ENCODE measurements at regions not wholly inside any gene's neighbourhood (a gene's known extent, or its start where the extent isn't known, plus 50 kb on each side); places are given as distances from the start of the nearest gene placed in this dataset.

- intact Hi-C loops (cut with DNase I), result no loop called here
- Histone ChIP-seq H3K4me1 (ENCODE audit: control insufficient read depth in 1 of 2, insufficient read depth in 2 of 2, low read length in 2 of 2) (no peaks in the 10 kb centered on the region), H3K27ac (ENCODE audit: low read depth in 1 of 2, low read length in 2 of 2) (no peak overlapping the region), H3K4me3 (ENCODE audit: low read length in 2 of 2) (no peak overlapping the region), H3K9me3 (ENCODE audit: control insufficient read depth, low read length) (no peaks in the 10 kb centered on the region), H3K36me3 (ENCODE audit: control insufficient read depth in 1 of 2, insufficient read depth in 2 of 2, low read length in 1 of 2) (no peaks in the 10 kb centered on the region), H3K27me3 (ENCODE audit: control insufficient read depth in 1 of 2, insufficient read depth in 2 of 2, low read length in 1 of 2) (no peaks in the 10 kb centered on the region)
- DNase-seq (no peak), ATAC-seq (ENCODE audit: low FRiP score) (no peak)
- 78 to 95% methylated on average over 1 of the region's 1 CpG for WGBS, 2 donors
Measured at GRCh38 chrX:113892401-113892800, 691.5 kb upstream of the HTR2C start.

- WGBS, 2 donors, result 71 to 87% methylated on average over 3 of the region's 3 CpGs
Measured at GRCh38 chrX:113873056-113873455, 710.8 kb upstream of the HTR2C start.

GRCh38 chrX:113868711-113869110 lies 715.2 kb upstream of the HTR2C start:
- no peaks in the 10 kb centered on the region for H3K9me3 ChIP-seq (ENCODE audit: control insufficient read depth, low read length)
- intact Hi-C loops (cut with DNase I), result no loop called here
- no peak overlapping the region for H3K27ac ChIP-seq (ENCODE audit: low read depth in 1 of 2, low read length in 2 of 2)
- H3K36me3 ChIP-seq (ENCODE audit: control insufficient read depth in 1 of 2, insufficient read depth in 2 of 2, low read length in 1 of 2), result no peaks in the 10 kb centered on the region
- H3K4me1 ChIP-seq (ENCODE audit: control insufficient read depth in 1 of 2, insufficient read depth in 2 of 2, low read length in 2 of 2), result no peaks in the 10 kb centered on the region
- no peaks in the 10 kb centered on the region for H3K27me3 ChIP-seq (ENCODE audit: control insufficient read depth in 1 of 2, insufficient read depth in 2 of 2, low read length in 1 of 2)
- ATAC-seq (ENCODE audit: low FRiP score), result no peak
- WGBS, 2 donors, result 42 to 56% methylated on average over 3 of the region's 3 CpGs
- no peak for DNase-seq
- no peak overlapping the region for H3K4me3 ChIP-seq (ENCODE audit: low read length in 2 of 2)

More at GRCh38 chrX:113873056-113873455, 710.8 kb upstream of the HTR2C start:
- intact Hi-C loops (cut with DNase I), result no loop called here
- Histone ChIP-seq H3K4me1 (ENCODE audit: control insufficient read depth in 1 of 2, insufficient read depth in 2 of 2, low read length in 2 of 2) (no peaks in the 10 kb centered on the region), H3K27ac (ENCODE audit: low read depth in 1 of 2, low read length in 2 of 2) (no peak overlapping the region), H3K4me3 (ENCODE audit: low read length in 2 of 2) (no peak overlapping the region), H3K9me3 (ENCODE audit: control insufficient read depth, low read length) (no peaks in the 10 kb centered on the region), H3K36me3 (ENCODE audit: control insufficient read depth in 1 of 2, insufficient read depth in 2 of 2, low read length in 1 of 2) (no peaks in the 10 kb centered on the region), H3K27me3 (ENCODE audit: control insufficient read depth in 1 of 2, insufficient read depth in 2 of 2, low read length in 1 of 2) (no peaks in the 10 kb centered on the region)
- ATAC-seq (ENCODE audit: low FRiP score) (no peak), DNase-seq (no peak)

- no peaks in the 10 kb centered on the region for H3K4me1 ChIP-seq (ENCODE audit: control insufficient read depth in 1 of 2, insufficient read depth in 2 of 2, low read length in 2 of 2)
- ATAC-seq (ENCODE audit: low FRiP score) (no peak), DNase-seq (no peak)
- no peaks in the 10 kb centered on the region for H3K9me3 ChIP-seq (ENCODE audit: control insufficient read depth, low read length)
- no peak overlapping the region for H3K4me3 ChIP-seq (ENCODE audit: low read length in 2 of 2)
- no peak overlapping the region for H3K27ac ChIP-seq (ENCODE audit: low read depth in 1 of 2, low read length in 2 of 2)
- WGBS, 2 donors, result 7 to 19% methylated on average over 5 of the region's 5 CpGs
- H3K36me3 ChIP-seq (ENCODE audit: control insufficient read depth in 1 of 2, insufficient read depth in 2 of 2, low read length in 1 of 2), result no peaks in the 10 kb centered on the region
- H3K27me3 ChIP-seq (ENCODE audit: control insufficient read depth in 1 of 2, insufficient read depth in 2 of 2, low read length in 1 of 2), result no peaks in the 10 kb centered on the region
- intact Hi-C loops (cut with DNase I), result no loop called here
Measured at GRCh38 chrX:113868177-113868576, 715.7 kb upstream of the HTR2C start.

GRCh38 chrX:113849408-113849807 lies 734.5 kb upstream of the HTR2C start:
- no peak for ATAC-seq (ENCODE audit: low FRiP score)
- intact Hi-C loops (cut with DNase I), result no loop called here
- no peak for DNase-seq
- no peak overlapping the region for H3K4me3 ChIP-seq (ENCODE audit: low read length in 2 of 2)
- no peaks in the 10 kb centered on the region for H3K4me1 ChIP-seq (ENCODE audit: control insufficient read depth in 1 of 2, insufficient read depth in 2 of 2, low read length in 2 of 2)
- H3K36me3 ChIP-seq (ENCODE audit: control insufficient read depth in 1 of 2, insufficient read depth in 2 of 2, low read length in 1 of 2), result no peaks in the 10 kb centered on the region
- no peaks in the 10 kb centered on the region for H3K9me3 ChIP-seq (ENCODE audit: control insufficient read depth, low read length)
- H3K27ac ChIP-seq (ENCODE audit: low read depth in 1 of 2, low read length in 2 of 2), result no peak overlapping the region
- no peaks in the 10 kb centered on the region for H3K27me3 ChIP-seq (ENCODE audit: control insufficient read depth in 1 of 2, insufficient read depth in 2 of 2, low read length in 1 of 2)

GRCh38 chrX:113833096-113834055 lies 750.5 kb upstream of the HTR2C start:
- Histone ChIP-seq H3K36me3 (ENCODE audit: control insufficient read depth in 1 of 2, insufficient read depth in 2 of 2, low read length in 1 of 2) (no peaks in the 10 kb centered on the region), H3K27me3 (ENCODE audit: control insufficient read depth in 1 of 2, insufficient read depth in 2 of 2, low read length in 1 of 2) (no peaks in the 10 kb centered on the region), H3K9me3 (ENCODE audit: control insufficient read depth, low read length) (no peaks in the 10 kb centered on the region), H3K4me3 (ENCODE audit: low read length in 2 of 2) (no peak overlapping the region), H3K27ac (ENCODE audit: low read depth in 1 of 2, low read length in 2 of 2) (no peak overlapping the region), H3K4me1 (ENCODE audit: control insufficient read depth in 1 of 2, insufficient read depth in 2 of 2, low read length in 2 of 2) (no peaks in the 10 kb centered on the region)
- ATAC-seq (ENCODE audit: low FRiP score) (no peak), DNase-seq (no peak)
- 64 to 69% methylated on average over 8 of the region's 8 CpGs for WGBS, 2 donors
- intact Hi-C loops (cut with DNase I), result no loop called here

GRCh38 chrX:113828470-113828869 lies 755.4 kb upstream of the HTR2C start:
- Histone ChIP-seq H3K4me1 (ENCODE audit: control insufficient read depth in 1 of 2, insufficient read depth in 2 of 2, low read length in 2 of 2) (no peaks in the 10 kb centered on the region), H3K36me3 (ENCODE audit: control insufficient read depth in 1 of 2, insufficient read depth in 2 of 2, low read length in 1 of 2) (no peaks in the 10 kb centered on the region), H3K27ac (ENCODE audit: low read depth in 1 of 2, low read length in 2 of 2) (no peak overlapping the region), H3K9me3 (ENCODE audit: control insufficient read depth, low read length) (no peaks in the 10 kb centered on the region), H3K27me3 (ENCODE audit: control insufficient read depth in 1 of 2, insufficient read depth in 2 of 2, low read length in 1 of 2) (no peaks in the 10 kb centered on the region), H3K4me3 (ENCODE audit: low read length in 2 of 2) (no peak overlapping the region)
- no peak for DNase-seq
- WGBS, 2 donors, result 49 to 60% methylated on average over 7 of the region's 7 CpGs
- intact Hi-C loops (cut with DNase I), result no loop called here
- ATAC-seq (ENCODE audit: low FRiP score), result peak; percentile 36

- Histone ChIP-seq H3K9me3 (ENCODE audit: control insufficient read depth, low read length) (no peaks in the 10 kb centered on the region), H3K4me1 (ENCODE audit: control insufficient read depth in 1 of 2, insufficient read depth in 2 of 2, low read length in 2 of 2) (no peaks in the 10 kb centered on the region), H3K4me3 (ENCODE audit: low read length in 2 of 2) (no peak overlapping the region), H3K36me3 (ENCODE audit: control insufficient read depth in 1 of 2, insufficient read depth in 2 of 2, low read length in 1 of 2) (no peaks in the 10 kb centered on the region), H3K27me3 (ENCODE audit: control insufficient read depth in 1 of 2, insufficient read depth in 2 of 2, low read length in 1 of 2) (no peaks in the 10 kb centered on the region), H3K27ac (ENCODE audit: low read depth in 1 of 2, low read length in 2 of 2) (no peak overlapping the region)
- intact Hi-C loops (cut with DNase I), result no loop called here
- 35 to 54% methylated on average over 3 of the region's 3 CpGs for whole genome bisulfite sequencing, 2 donors
- DNase-seq (no peak), ATAC-seq (ENCODE audit: low FRiP score) (no peak)
Measured at GRCh38 chrX:113818346-113818745, 765.5 kb upstream of the HTR2C start.

- ATAC-seq (ENCODE audit: low FRiP score) (no peak), DNase-seq (no peak)
- Histone ChIP-seq H3K4me1 (ENCODE audit: control insufficient read depth in 1 of 2, insufficient read depth in 2 of 2, low read length in 2 of 2) (no peaks in the 10 kb centered on the region), H3K27ac (ENCODE audit: low read depth in 1 of 2, low read length in 2 of 2) (no peak overlapping the region), H3K27me3 (ENCODE audit: control insufficient read depth in 1 of 2, insufficient read depth in 2 of 2, low read length in 1 of 2) (no peaks in the 10 kb centered on the region), H3K36me3 (ENCODE audit: control insufficient read depth in 1 of 2, insufficient read depth in 2 of 2, low read length in 1 of 2) (no peaks in the 10 kb centered on the region), H3K4me3 (ENCODE audit: low read length in 2 of 2) (no peak overlapping the region), H3K9me3 (ENCODE audit: control insufficient read depth, low read length) (no peaks in the 10 kb centered on the region)
- 73 to 84% methylated on average over 3 of the region's 3 CpGs for WGBS, 2 donors
- intact Hi-C loops (cut with DNase I), result no loop called here
Measured at GRCh38 chrX:113804819-113805218, 779.1 kb upstream of the HTR2C start.
